ENCODE measurements at regions not wholly inside any gene's neighbourhood (a gene's known extent, or its start where the extent isn't known, plus 50 kb on each side); places are given as distances from the start of the nearest gene placed in this dataset.
"Not testable (repeated sequence)": the region's sequence is repeated elsewhere in the genome, so short reads cannot be mapped to it uniquely, and the experiment has no call there.

DNA sequence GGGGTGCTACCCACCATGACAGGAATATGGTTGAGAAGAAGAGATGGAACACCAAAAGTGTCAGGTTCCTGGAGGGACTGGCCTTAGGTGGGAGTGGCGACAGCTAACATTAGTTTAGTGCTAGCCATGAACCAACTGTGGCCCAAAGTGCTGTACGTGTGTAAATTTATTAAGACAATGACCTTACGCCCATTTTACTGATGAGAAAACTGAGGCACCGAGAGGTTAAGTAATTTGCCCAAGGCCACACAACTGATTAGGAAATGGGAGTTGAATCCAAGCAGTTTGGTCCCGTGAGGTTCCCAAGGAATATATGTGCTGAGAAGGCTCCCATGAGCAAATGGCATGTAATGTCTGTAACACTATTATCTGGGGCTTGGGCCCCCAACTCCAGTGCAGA, 109.5 kb upstream of the SLC1A4 start:
- no peak for DNase-seq (ENCODE audit: low spot score)
- no peak for TF ChIP-seq CTCF (IDR thresholded peaks at IDR 0.05)
- no peak for ATAC-seq (ENCODE audit: low FRiP score)

DNA sequence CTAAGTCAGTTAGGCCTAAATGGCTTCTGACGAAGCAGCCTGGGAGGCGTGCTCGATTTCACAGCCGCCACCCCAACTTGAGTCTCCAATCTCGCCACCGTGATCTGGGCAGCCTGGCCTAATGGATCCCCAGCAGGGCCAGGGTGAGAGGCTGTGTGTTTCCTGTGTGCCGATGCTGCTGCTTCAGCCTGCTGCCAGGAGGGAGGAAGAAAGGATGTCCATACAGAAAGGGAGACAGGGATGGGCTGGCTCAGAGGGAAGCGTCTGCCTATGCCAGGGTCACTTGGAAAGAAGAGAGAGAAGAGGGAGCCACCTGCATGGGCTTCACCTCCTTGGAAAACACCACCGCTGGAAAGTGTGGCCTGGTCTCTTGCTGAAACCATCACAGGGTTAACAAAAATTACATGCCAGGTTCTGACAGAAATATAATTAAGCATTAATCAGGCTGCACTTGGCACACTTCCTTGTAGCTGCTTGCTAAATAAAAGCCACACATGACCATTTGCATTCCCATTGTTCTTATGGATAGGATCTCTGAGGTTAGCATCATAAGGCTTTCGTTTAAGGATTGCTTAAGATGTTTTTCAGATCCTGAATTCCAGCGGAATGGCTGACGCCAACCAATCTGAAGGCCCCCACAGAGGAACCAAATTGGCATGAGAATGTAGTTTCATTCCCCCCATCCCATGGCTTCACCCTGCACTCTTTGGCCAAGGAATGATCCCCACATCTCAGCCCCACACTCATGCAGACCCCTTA, 108.8 kb upstream of the SLC1A4 start:
- DNase-seq (ENCODE audit: low spot score) (no peak), ATAC-seq (ENCODE audit: low FRiP score) (no peak)
- TF ChIP-seq CTCF (IDR thresholded peaks at IDR 0.05): no peak

GRCh38 chr2:64881037-64881492, 108.1 kb upstream of the SLC1A4 start:
- no peak for DNase-seq (ENCODE audit: low spot score)
- no peak for TF ChIP-seq CTCF (IDR thresholded peaks at IDR 0.05)
- no peak for ATAC-seq (ENCODE audit: low FRiP score)

DNA sequence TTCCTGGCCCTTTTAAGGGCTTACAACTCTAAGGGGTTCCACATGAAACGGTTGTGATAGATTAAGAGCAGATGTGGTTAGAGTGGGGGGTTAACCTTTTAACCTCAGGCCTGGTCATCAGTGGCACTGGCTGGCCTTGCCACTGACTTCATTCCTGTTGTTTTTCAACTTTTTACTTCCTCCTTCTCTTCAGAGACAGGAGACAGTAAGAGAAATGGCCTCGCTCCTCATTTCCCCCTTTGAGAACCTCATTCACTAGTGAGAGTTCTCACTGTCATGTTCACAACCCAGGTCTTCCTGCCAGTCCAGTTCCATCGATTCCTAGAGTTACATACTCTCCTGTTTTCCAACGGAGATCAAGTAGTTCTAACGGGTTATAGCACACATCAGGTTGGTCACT, 101.6 kb upstream of the SLC1A4 start:
- ATAC-seq (ENCODE audit: low FRiP score): no peak
- no peak for DNase-seq (ENCODE audit: low spot score)
- no peak for TF ChIP-seq CTCF (IDR thresholded peaks at IDR 0.05)

- no peak for TF ChIP-seq CTCF (IDR thresholded peaks at IDR 0.05)
- no peak for DNase-seq (ENCODE audit: low spot score)
- no peak for ATAC-seq (ENCODE audit: low FRiP score)
Measured at GRCh38 chr2:64888591-64889309, 100.4 kb upstream of the SLC1A4 start.

DNA sequence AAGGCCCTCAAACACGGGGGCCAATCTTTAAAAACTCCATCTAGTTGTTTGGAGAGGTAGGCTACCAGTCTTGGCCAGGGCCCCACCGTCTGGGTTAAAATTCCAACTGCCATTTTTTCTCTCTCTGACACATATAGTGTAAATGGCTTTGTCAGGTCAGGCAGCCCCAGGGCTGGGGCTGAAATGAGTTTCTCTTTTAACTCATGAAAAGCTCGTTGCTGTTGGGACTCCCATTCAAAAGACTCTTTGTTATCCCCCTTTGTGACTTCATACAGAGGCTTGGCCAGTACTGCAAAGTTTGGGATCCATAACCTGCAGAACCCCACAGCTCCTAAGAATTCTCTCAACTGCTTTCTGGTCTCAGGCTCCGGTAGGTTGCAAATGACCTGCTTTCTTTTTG, 99.4 kb upstream of the SLC1A4 start:
- no peak for TF ChIP-seq CTCF (IDR thresholded peaks at IDR 0.05)
- no peak for ATAC-seq (ENCODE audit: low FRiP score)
- no peak for DNase-seq (ENCODE audit: low spot score)

- not testable (repeated sequence) for ATAC-seq (ENCODE audit: low FRiP score); DNase-seq (ENCODE audit: low spot score)
Measured at GRCh38 chr2:64896572-64896971, 92.6 kb upstream of the SLC1A4 start.
